GM12872 (cell line): ENCODE measurements at regions not wholly inside any gene's neighbourhood (a gene's known extent, or its start where the extent isn't known, plus 50 kb on each side); places are given as distances from the start of the nearest gene placed in this dataset.

Experiments used
- TF ChIP-seq, protein P1 (sequence below): IDR thresholded peaks from 3 replicates; pipeline ENCODE4 v1.5.1; 2011; ENCODE audit warnings: low read depth, mild to moderate bottlenecking, low read length, moderate library complexity; ENCODE audit not compliant: insufficient read depth

DNA sequence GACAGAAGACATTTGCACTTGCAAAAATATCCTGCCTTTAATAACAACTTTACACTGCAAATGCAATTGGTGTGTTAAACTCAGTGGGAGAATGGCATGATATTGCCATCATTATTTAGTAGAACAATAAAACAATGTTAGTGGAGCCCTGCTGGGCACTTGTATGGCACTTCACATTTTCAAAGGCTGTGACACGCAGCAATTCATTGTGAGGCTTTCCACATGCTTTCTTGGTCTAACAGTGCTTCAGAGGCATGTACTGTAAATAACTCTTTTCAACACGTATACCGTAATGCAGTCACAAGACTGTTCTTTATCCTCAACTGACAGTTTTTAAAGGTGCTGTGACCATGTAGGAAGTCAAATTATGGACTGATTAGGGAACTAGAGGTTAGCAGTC lies 155.5 kb upstream of the EPB41L4A start:
- TF ChIP-seq, protein P1, sequence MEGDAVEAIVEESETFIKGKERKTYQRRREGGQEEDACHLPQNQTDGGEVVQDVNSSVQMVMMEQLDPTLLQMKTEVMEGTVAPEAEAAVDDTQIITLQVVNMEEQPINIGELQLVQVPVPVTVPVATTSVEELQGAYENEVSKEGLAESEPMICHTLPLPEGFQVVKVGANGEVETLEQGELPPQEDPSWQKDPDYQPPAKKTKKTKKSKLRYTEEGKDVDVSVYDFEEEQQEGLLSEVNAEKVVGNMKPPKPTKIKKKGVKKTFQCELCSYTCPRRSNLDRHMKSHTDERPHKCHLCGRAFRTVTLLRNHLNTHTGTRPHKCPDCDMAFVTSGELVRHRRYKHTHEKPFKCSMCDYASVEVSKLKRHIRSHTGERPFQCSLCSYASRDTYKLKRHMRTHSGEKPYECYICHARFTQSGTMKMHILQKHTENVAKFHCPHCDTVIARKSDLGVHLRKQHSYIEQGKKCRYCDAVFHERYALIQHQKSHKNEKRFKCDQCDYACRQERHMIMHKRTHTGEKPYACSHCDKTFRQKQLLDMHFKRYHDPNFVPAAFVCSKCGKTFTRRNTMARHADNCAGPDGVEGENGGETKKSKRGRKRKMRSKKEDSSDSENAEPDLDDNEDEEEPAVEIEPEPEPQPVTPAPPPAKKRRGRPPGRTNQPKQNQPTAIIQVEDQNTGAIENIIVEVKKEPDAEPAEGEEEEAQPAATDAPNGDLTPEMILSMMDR: no peak

DNA sequence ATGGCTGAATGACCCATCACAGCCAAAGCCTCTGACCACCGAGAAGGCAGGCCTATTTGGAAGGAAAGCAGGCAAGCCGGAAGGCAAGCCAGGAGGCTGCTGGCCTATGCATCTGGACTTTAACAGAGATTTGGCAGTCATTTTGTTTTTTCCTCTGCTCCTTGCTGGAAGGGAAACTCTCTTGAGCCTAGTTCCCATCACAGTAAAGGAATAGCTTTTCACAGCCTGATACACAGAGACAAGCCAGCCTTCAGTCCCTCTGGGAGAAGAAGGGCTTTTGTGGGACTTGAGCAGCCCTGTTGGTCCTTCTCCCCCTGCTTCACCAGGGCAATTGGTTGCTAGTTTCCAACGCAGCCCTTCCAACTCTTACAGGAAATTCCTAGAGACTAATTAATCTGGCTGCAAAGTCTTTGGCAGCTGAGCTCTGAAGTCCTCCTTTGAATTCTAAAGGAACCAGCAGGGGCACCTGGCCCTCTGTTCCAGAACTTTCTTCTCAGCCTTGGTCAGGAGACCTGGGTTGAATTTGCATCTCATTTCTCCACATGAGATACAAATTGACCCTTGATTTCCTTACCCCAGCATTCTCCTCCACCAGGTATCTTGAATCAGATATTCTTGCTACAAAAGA lies 157.3 kb upstream of the EPB41L4A start:
- TF ChIP-seq, protein P1: no peak

DNA sequence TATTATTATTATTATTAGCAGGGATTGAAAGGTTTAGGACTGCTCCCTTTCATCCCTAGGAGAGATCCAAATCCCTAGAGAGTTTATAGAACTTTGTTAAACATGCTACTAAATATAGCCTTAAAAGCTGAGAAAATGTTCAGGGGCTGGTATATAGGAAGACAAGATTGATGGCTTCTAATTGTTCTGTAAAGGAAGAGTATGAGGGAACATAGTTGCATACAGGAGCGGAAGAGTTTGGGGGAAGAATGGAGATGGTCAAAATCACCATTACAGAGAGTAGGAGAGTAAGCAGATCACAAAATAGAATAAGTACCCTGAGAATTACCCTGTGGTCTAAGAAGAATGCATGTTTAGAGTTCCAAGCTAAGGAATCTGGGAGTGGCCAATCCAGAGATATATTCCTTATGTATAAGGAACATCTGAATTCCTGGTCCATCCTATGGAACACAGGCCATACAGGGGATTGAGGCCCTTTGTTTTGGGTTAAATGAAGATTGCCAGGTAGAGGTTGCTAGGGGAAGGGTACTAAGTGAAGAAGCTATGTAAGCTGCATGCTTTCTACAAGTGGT lies 158.0 kb upstream of the APC start:
- TF ChIP-seq, protein P1: no peak

DNA sequence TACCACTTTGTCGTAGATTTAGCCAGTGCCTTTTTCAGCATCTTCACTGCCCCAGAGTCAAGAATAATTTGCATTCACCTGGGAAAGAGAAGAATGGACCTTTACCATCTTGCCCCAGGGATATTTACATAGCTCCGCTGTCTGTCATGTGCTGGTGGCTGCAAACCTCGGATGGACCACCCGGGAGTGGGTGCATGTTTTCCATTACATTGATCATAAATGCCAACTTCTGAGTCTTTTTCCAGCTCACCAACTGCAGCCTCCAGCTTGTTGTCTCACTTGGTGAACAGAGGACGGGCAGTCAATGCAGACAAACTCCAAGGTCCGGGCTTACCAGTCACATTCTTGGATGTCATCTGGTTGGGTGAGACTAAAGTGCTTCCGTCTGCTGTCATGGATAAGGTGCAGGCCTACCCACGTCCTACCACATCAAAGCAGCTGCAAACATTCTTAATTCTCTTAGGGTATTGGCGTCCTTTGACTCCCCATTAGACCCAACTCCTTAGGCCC lies 155.8 kb upstream of the APC start:
- TF ChIP-seq, protein P1: no peak

DNA sequence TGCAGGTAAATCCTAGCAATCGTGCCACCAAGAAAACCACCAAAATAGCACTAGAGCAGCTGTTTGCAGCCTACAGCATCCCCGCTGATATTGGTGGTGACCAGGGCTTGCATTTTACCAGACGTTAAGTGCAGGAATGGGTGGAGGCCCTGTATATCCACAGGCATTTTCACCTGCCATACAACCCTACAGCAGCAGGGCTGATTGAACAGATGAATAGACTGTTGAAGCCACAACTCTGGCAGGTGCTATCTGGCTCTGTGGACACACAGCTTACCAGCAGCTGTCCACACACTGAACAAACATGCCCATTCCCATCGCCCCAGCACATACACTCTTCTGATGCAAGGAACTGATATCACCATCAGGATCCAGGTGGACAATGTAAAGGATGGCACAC lies 154.5 kb upstream of the APC start:
- TF ChIP-seq, protein P1: no peak

DNA sequence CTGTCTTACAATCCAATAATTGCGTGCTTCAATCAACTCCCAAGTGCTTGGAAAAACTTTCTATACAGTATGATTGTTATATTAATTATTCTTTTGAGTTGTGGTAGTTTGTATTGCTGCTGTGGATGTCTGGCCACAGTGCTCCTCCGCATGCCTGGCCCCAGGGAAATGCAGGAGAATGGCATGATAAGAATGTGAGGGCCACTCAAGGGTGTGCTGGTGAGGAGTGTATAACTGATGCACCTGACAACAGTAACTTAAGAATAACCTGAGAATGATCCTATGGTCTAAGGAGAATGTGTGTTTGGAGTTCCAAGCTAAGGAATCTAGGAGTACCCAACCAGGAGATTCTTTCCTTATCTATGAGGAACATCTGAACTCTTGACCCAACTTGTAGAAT lies 152.9 kb upstream of the APC start:
- TF ChIP-seq, protein P1: no peak

DNA sequence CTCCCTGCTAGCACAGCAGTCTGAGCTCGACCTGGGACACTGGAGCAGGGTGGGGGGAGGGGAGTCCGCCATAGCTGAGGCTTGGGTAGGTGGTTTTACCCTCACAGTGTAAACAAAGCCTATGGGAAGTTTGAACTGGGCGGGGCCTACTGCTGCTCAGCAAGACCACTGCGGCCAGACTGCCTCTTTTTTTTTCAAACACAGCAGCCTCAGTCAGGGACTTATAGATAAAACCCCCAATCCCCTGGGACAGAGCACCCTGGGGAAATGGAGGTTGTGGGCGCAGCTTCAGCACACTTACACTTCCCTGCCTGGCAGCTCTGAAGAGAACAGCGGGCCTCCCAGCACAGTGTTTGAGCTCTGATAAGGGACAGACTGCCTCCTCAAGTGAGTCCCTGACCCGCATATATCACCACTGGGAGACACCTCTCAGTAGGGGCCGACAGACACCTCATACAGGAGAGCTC lies 151.1 kb upstream of the APC start:
- TF ChIP-seq, protein P1: no peak
